Mesenchymal stem cell (in vitro differentiated cells and primary cell): ENCODE measurements at regions not wholly inside any gene's neighbourhood (a gene's known extent, or its start where the extent isn't known, plus 50 kb on each side); places are given as distances from the start of the nearest gene placed in this dataset.

Experiments
- DNase-seq: peaks from one replicate; pipeline ENCODE4 v3.0.0-alpha.2; 2013
- H2AFZ ChIP-seq: one replicate; pipeline ENCODE4 v1.6.1; 2013; ENCODE audit warnings: low read depth, mild to moderate bottlenecking, control low read depth, inconsistent platforms, low read length, moderate library complexity
- H2AK5ac ChIP-seq: 2 replicates; pipeline ENCODE4 v1.6.1; 2013; ENCODE audit warnings: low read length, moderate library complexity, mild to moderate bottlenecking, inconsistent platforms; ENCODE audit not compliant: severe bottlenecking
- H2BK120ac ChIP-seq: one replicate; pipeline ENCODE4 v1.6.1; 2013; ENCODE audit warnings: low read depth, mild to moderate bottlenecking, inconsistent platforms, low read length, moderate library complexity
- H2BK12ac ChIP-seq, 2 experiments: one replicate each; pipeline ENCODE4 v1.6.1; 2013; ENCODE audit warnings: inconsistent platforms in 2 of 2, low read length in 2 of 2, mild to moderate bottlenecking in 2 of 2, moderate library complexity in 2 of 2, control low read depth in 1 of 2
- H2BK15ac ChIP-seq: one replicate; pipeline ENCODE4 v1.6.1; 2013; ENCODE audit warnings: mild to moderate bottlenecking, low read depth, inconsistent platforms; ENCODE audit not compliant: poor library complexity, severe bottlenecking
- H2BK5ac ChIP-seq: 2 replicates; pipeline ENCODE4 v1.6.1; 2013; ENCODE audit warnings: low read depth, mild to moderate bottlenecking, low read length, control low read depth, inconsistent platforms; ENCODE audit not compliant: poor library complexity, severe bottlenecking
- H3K14ac ChIP-seq, 2 experiments: one replicate each; pipeline ENCODE4 v1.6.1; 2013; ENCODE audit warnings: inconsistent platforms in 2 of 2, low read length in 2 of 2, control low read depth in 1 of 2, mild to moderate bottlenecking in 1 of 2, moderate library complexity in 1 of 2
- H3K18ac ChIP-seq, 2 experiments: one replicate each; pipeline ENCODE4 v1.6.1; 2013; ENCODE audit warnings: inconsistent platforms in 2 of 2, low read length in 2 of 2, control low read depth in 1 of 2, low read depth in 1 of 2, mild to moderate bottlenecking in 1 of 2
- H3K23ac ChIP-seq, 2 experiments: one replicate each; pipeline ENCODE4 v1.6.1; 2013; ENCODE audit warnings: inconsistent platforms in 2 of 2, low read length in 2 of 2, mild to moderate bottlenecking in 2 of 2, moderate library complexity in 2 of 2, control low read depth in 1 of 2
- H3K27ac ChIP-seq: 2 replicates; pipeline ENCODE4 v1.5.1; 2013; ENCODE audit warnings: mild to moderate bottlenecking, moderate library complexity, low read length, control low read depth, inconsistent platforms; ENCODE audit not compliant: poor library complexity, severe bottlenecking
- H3K27me3 ChIP-seq, 2 experiments: 2 replicates each; pipeline versions ENCODE4 v1.6.1 to v1.7.0; 2013; ENCODE audit warnings: low read length in 2 of 2, mild to moderate bottlenecking in 2 of 2, moderate library complexity in 2 of 2, control low read depth in 1 of 2, inconsistent platforms in 1 of 2; ENCODE audit not compliant: control insufficient read depth in 1 of 2, insufficient read depth in 1 of 2
- H3K36me3 ChIP-seq, 2 experiments: 2 replicates each; pipeline versions ENCODE4 v1.6.1 to v1.7.0; 2013; ENCODE audit warnings: low read length in 2 of 2, control low read depth in 1 of 2, inconsistent platforms in 1 of 2, low read depth in 1 of 2, mild to moderate bottlenecking in 1 of 2; ENCODE audit not compliant: insufficient read depth in 2 of 2, control insufficient read depth in 1 of 2
- H3K4ac ChIP-seq, 2 experiments: one replicate each; pipeline ENCODE4 v1.6.1; 2013; ENCODE audit warnings: inconsistent platforms in 2 of 2, low read length in 2 of 2, mild to moderate bottlenecking in 2 of 2, moderate library complexity in 2 of 2, control low read depth in 1 of 2, low read depth in 1 of 2
- H3K4me1 ChIP-seq: 2 replicates; pipeline ENCODE4 v1.6.1; 2013; ENCODE audit warnings: low read depth, low read length, control low read depth; ENCODE audit not compliant: control insufficient read depth, insufficient read depth
- H3K4me2 ChIP-seq: 2 replicates; pipeline ENCODE4 v1.6.1; 2013; ENCODE audit warnings: low read length, mild to moderate bottlenecking, inconsistent platforms; ENCODE audit not compliant: poor library complexity, severe bottlenecking
- H3K4me3 ChIP-seq, 2 experiments: 2 replicates each; pipeline versions ENCODE4 v1.5.1 to v1.7.0; 2013; ENCODE audit warnings: low read length in 2 of 2, mild to moderate bottlenecking in 2 of 2, control low read depth in 1 of 2, low read depth in 1 of 2; ENCODE audit not compliant: insufficient read depth in 1 of 2
- H3K79me1 ChIP-seq: replicated peaks from 2 replicates; pipeline ENCODE4 v1.6.1; 2013; ENCODE audit warnings: mild to moderate bottlenecking, control low read depth, low read length, inconsistent platforms; ENCODE audit not compliant: poor library complexity, severe bottlenecking
- H3K9ac ChIP-seq: 2 replicates; pipeline ENCODE4 v1.7.0; 2013; ENCODE audit warnings: mild to moderate bottlenecking, low read length, moderate library complexity
- H3K9me3 ChIP-seq: 2 replicates; pipeline ENCODE4 v1.7.0; 2013; ENCODE audit warnings: mild to moderate bottlenecking, low read length; ENCODE audit not compliant: control insufficient read depth
- H4K8ac ChIP-seq: one replicate; pipeline ENCODE4 v1.6.1; 2013; ENCODE audit warnings: inconsistent platforms, mild to moderate bottlenecking, low read length, moderate library complexity
- H4K91ac ChIP-seq: one replicate; pipeline ENCODE4 v1.6.1; 2013; ENCODE audit warnings: mild to moderate bottlenecking, low read length, inconsistent platforms
- WGBS: methylation state at CpG from one replicate; pipeline ENCODE4 v1.1.7; 2013; ENCODE audit warnings: mixed read lengths; 5-methylcytosine and 5-hydroxymethylcytosine counted together

DNA sequence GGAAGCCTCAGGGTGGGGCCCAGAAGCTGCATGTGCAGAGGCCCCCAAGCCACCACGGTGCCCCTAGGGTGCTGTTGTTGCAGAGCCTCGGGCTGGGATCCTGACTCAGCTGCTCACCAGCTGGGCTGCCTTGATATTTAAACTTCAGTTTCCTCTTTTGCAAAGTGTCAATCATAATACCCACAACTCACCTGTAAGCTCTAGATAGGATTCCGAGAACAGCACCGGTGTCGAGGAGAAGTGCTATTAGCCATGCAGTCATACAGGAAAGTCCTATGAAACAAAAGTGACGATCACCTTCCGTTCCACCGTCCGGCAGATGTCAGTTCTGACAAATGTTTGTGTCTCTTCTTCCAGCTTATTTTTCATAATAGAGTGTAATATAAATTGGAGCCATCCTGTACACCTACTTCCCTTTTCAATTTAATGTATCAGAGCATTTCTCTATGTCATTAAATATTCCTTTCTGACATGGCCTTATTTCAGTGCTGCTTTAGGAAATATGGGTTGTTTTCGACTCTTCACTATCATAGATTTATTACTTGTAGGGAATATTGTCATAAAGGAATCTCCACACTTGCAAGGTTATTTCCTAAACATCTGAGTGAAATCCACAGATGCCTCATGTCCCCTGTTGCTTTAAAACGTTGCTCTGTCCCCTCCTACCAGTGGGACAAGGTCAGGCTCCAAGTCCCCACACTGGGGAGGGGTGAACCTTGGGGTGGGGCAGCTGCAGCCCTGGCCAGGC is 100.8 kb downstream of the SIK1 start:
- Histone ChIP-seq H3K27me3 (peaks cover 0 to 37% of the 10 kb centered on the region in 2 experiments), H3K18ac (no peak overlapping the region), H3K9me3 (no peaks in the 10 kb centered on the region), H2BK12ac (no peak overlapping the region), H3K14ac (no peak overlapping the region), H3K27ac (no peak overlapping the region), H2AK5ac (no peak overlapping the region), H3K36me3 (no peaks in the 10 kb centered on the region), H4K8ac (no peak overlapping the region), H2AFZ (no peak overlapping the region), H3K23ac (no peak overlapping the region), H2BK15ac (no peak overlapping the region), H3K4me1 (peaks cover 24% of the 10 kb centered on the region), H2BK120ac (no peak overlapping the region), H3K4ac (no peak overlapping the region), H3K4me3 (no peak overlapping the region), H4K91ac (no peak overlapping the region), H2BK5ac (no peak overlapping the region), H3K79me1 (no peaks in the 10 kb centered on the region), H3K4me2 (no peak overlapping the region), H3K9ac (no peak overlapping the region)
- 82% methylated on average over 7 of the region's 11 CpGs for WGBS
- DNase-seq: no peak

GRCh38 chr21:43325036-43325435 is 101.9 kb downstream of the SIK1 start:
- Histone ChIP-seq H3K9ac (no peak overlapping the region), H3K4ac (no peak overlapping the region), H3K4me2 (no peak overlapping the region), H2AFZ (no peak overlapping the region), H2BK5ac (no peak overlapping the region), H3K27ac (no peak overlapping the region), H3K4me1 (peaks cover 32% of the 10 kb centered on the region), H3K14ac (no peak overlapping the region), H3K4me3 (no peak overlapping the region), H3K9me3 (no peaks in the 10 kb centered on the region), H4K8ac (no peak overlapping the region), H3K18ac (no peak overlapping the region), H3K23ac (no peak overlapping the region), H4K91ac (no peak overlapping the region), H3K79me1 (no peaks in the 10 kb centered on the region), H2BK15ac (no peak overlapping the region), H2AK5ac (no peak overlapping the region), H3K27me3 (peaks cover 0 to 33% of the 10 kb centered on the region in 2 experiments), H2BK12ac (no peak overlapping the region), H2BK120ac (no peak overlapping the region), H3K36me3 (no peaks in the 10 kb centered on the region)
- 94% methylated on average over 5 of the region's 5 CpGs for WGBS
- DNase-seq: no peak

- Histone ChIP-seq H3K79me1 (no peaks in the 10 kb centered on the region), H2AK5ac (no peak overlapping the region), H3K36me3 (no peaks in the 10 kb centered on the region), H3K27ac (no peak overlapping the region), H3K23ac (no peak overlapping the region), H3K9ac (no peak overlapping the region), H3K4me1 (peaks cover 32% of the 10 kb centered on the region), H4K91ac (no peak overlapping the region), H2AFZ (no peak overlapping the region), H2BK15ac (no peak overlapping the region), H3K9me3 (no peaks in the 10 kb centered on the region), H2BK5ac (no peak overlapping the region), H4K8ac (no peak overlapping the region), H3K4me2 (no peak overlapping the region), H3K4ac (no peak overlapping the region), H2BK120ac (no peak overlapping the region), H3K27me3 (peaks cover 0 to 32% of the 10 kb centered on the region in 2 experiments), H2BK12ac (no peak overlapping the region), H3K4me3 (no peak overlapping the region), H3K14ac (no peak overlapping the region), H3K18ac (no peak overlapping the region)
- WGBS: 92% methylated on average over 12 of the region's 14 CpGs
- no peak for DNase-seq
Observed at GRCh38 chr21:43324596-43324995, 102.3 kb downstream of the SIK1 start.

GRCh38 chr21:43323244-43324005 is 103.5 kb downstream of the SIK1 start:
- 88% methylated on average over 22 of the region's 23 CpGs for WGBS
- no peak for DNase-seq
- Histone ChIP-seq H2AFZ (no peak overlapping the region), H3K9me3 (no peaks in the 10 kb centered on the region), H3K4me2 (no peak overlapping the region), H3K27ac (no peak overlapping the region), H4K8ac (peak overlapping the region; percentile 5), H3K18ac (no peak overlapping the region), H2BK12ac (no peak overlapping the region), H3K4ac (no peak overlapping the region), H3K4me1 (peaks cover 40% of the 10 kb centered on the region), H3K79me1 (no peaks in the 10 kb centered on the region), H2BK5ac (no peak overlapping the region), H2AK5ac (no peak overlapping the region), H3K23ac (no peak overlapping the region), H3K4me3 (no peak overlapping the region), H2BK15ac (peak overlapping the region; percentile 30), H4K91ac (no peak overlapping the region), H3K27me3 (peaks cover 0 to 36% of the 10 kb centered on the region in 2 experiments), H2BK120ac (no peak overlapping the region), H3K14ac (no peak overlapping the region), H3K9ac (no peak overlapping the region), H3K36me3 (no peaks in the 10 kb centered on the region)
